Spleen (tissue), 11 donors: ENCODE measurements at regions not wholly inside any gene's neighbourhood (a gene's known extent, or its start where the extent isn't known, plus 50 kb on each side); places are given as distances from the start of the nearest gene placed in this dataset.
"Not testable (repeated sequence)": the region's sequence is repeated elsewhere in the genome, so short reads cannot be mapped to it uniquely, and the experiment has no call there.

Source experiments
- DNase-seq: peaks from one replicate; pipeline ENCODE4 v3.0.0-alpha.2; 2020
- H3K27ac ChIP-seq, 8 donors: fragments of 200-600 bp; sonication (generic) in 7 of 8; 1 replicate in 4 of 8; 2 replicates in 4 of 8; pipeline versions ENCODE4 v1.5.0 to v1.8.0; 2016 to 2021; ENCODE audit warnings: inconsistent platforms in 4 of 8, mild to moderate bottlenecking in 4 of 8, moderate library complexity in 1 of 8
- H3K27me3 ChIP-seq, 7 donors: fragments of 200-600 bp; sonication (generic) in 6 of 7; replicated peaks in 1 of 7; 1 replicate in 4 of 7; 2 replicates in 3 of 7; pipeline versions ENCODE4 v1.5.0 to v1.8.0; 2016 to 2021; ENCODE audit warnings: inconsistent platforms in 3 of 7, mild to moderate bottlenecking in 1 of 7
- H3K36me3 ChIP-seq, 6 donors: fragments of 200-600 bp; sonication (generic) in 5 of 6; 1 replicate in 4 of 6; 2 replicates in 2 of 6; pipeline versions ENCODE4 v1.5.0 to v1.8.0; 2016 to 2021; ENCODE audit warnings: inconsistent platforms in 2 of 6
- H3K4me1 ChIP-seq, 6 donors: fragments of 200-600 bp; sonication (generic) in 5 of 6; 1 replicate in 3 of 6; 2 replicates in 3 of 6; pipeline versions ENCODE4 v1.5.0 to v1.8.0; 2016 to 2021; ENCODE audit warnings: inconsistent platforms in 3 of 6
- H3K4me3 ChIP-seq, 8 donors: fragments of 200-600 bp; sonication (generic) in 7 of 8; 1 replicate in 4 of 8; 2 replicates in 4 of 8; pipeline versions ENCODE4 v1.5.0 to v1.8.0; 2016 to 2021; ENCODE audit warnings: inconsistent platforms in 4 of 8, mild to moderate bottlenecking in 4 of 8, moderate library complexity in 2 of 8
- H3K9me3 ChIP-seq, 8 donors: fragments of 200-600 bp; sonication (generic) in 7 of 8; 1 replicate in 4 of 8; 2 replicates in 4 of 8; pipeline versions ENCODE4 v1.5.0 to v1.8.0; 2016 to 2021; ENCODE audit warnings: inconsistent platforms in 4 of 8
- CTCF ChIP-seq, 11 experiments: fragments of 200-600 bp in 7 of 11; fragments of 450-650 bp in 4 of 11; sonication (generic) in 4 of 11; IDR thresholded peaks in 8 of 11; conservative IDR thresholded peaks in 3 of 11; 1 replicate in 7 of 11; 2 replicates in 4 of 11; pipeline versions ENCODE4 v1.4.0 to v1.8.0; 2016 to 2021; ENCODE audit warnings: antibody characterized with exemption in 11 of 11, inconsistent platforms in 4 of 11, mild to moderate bottlenecking in 1 of 11
- POLR2A ChIP-seq, 3 donors: fragments of 450-650 bp; IDR thresholded peaks; one replicate each; pipeline ENCODE4 v1.5.1; 2017; ENCODE audit warnings: antibody characterized with exemption in 3 of 3, mild to moderate bottlenecking in 1 of 3
- POLR2AphosphoS5 ChIP-seq, 3 donors: sonication (generic); formaldehyde crosslinking; IDR thresholded peaks; one replicate each; pipeline ENCODE4 v1.5.1; 2017; ENCODE audit warnings: antibody characterized with exemption in 3 of 3
- WGBS, 5 donors: extraction: QIAGEN DNeasy Blood & Tissue Kit in 3 of 5; methylation state at CpG; one replicate each; pipeline versions ENCODE4 v1.1.5 to v1.1.7; 2013 to 2018; 5-methylcytosine and 5-hydroxymethylcytosine counted together
- intact Hi-C: fragments of 100-400 bp; cut with DNase I; formaldehyde crosslinking; loops from one replicate; pipeline ENCODE4 v1.15.0; 2023; ENCODE audit warnings: low total_unique reads
- donor health status: healthy with polysubstance abuse.
- donor health status: DM: no; HTN: no; CAD: no; lungs with moderate emphysema.
- donor health status: DM: no; HTN: no; CAD: no.
- donor health status: Bipolar disorder and iron deficiency.
- donor health status: healthy.
- donor health status: DM: no; HTN: no; CAD: no.
- donor health status: DM: yes; HTN: yes; CAD: no.

- TF ChIP-seq POLR2AphosphoS5 (IDR thresholded peaks at IDR 0.05): no peak
- TF ChIP-seq POLR2A (IDR thresholded peaks at IDR 0.05): no peak
- TF ChIP-seq CTCF (IDR thresholded peaks at IDR 0.05 in 8 of 11, conservative IDR thresholded peaks at IDR 0.05 in 3 of 11): no peak
- Histone ChIP-seq H3K4me1 (no peaks in the 10 kb centered on the region), H3K4me3 (no peak overlapping the region), H3K36me3 (no peaks in the 10 kb centered on the region), H3K27me3 (no peaks in the 10 kb centered on the region), H3K9me3 (no peaks in the 10 kb centered on the region), H3K27ac (no peak overlapping the region)
- WGBS, 5 donors: 61 to 74% (median 64%) methylated on average over 3 of the region's 3 CpGs
- intact Hi-C loops: no loop called here
- DNase-seq: no peak
These were observed 1270.5 kb downstream of the ARAP2 start for GRCh38 chr4:34973650-34974312.

GRCh38 chr4:34974313-34974680 lies 1270.0 kb downstream of the ARAP2 start:
- no peaks in the 10 kb centered on the region for H3K4me1 ChIP-seq
- no peak overlapping the region for H3K4me3 ChIP-seq
- no peaks in the 10 kb centered on the region for H3K9me3 ChIP-seq
- DNase-seq: no peak
- TF ChIP-seq CTCF (IDR thresholded peaks at IDR 0.05 in 8 of 11, conservative IDR thresholded peaks at IDR 0.05 in 3 of 11): no peak
- no peak for TF ChIP-seq POLR2AphosphoS5 (IDR thresholded peaks at IDR 0.05)
- TF ChIP-seq POLR2A (IDR thresholded peaks at IDR 0.05): no peak
- no peaks in the 10 kb centered on the region for H3K36me3 ChIP-seq
- no peak overlapping the region for H3K27ac ChIP-seq
- intact Hi-C loops: no loop called here
- no peaks in the 10 kb centered on the region for H3K27me3 ChIP-seq

DNA sequence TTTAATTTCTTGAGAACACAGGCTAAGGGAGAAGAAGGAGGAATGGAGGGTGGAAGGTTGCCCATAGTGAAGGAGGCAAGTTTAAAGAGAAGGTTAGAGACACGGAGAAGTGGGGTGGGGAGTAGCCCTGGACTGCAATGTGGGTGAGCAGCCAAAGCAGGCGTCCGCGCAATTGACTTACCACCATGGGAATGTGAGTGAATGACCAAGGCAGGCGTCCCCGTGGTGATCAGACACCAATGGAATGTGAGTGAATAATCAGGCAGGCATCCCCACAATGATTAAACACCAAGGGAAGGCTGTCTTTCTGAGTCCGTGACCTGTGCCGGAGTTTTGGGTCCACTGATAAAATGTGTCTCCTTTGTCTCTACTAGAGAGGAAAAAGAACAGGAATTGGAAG lies 1223.1 kb downstream of the ARAP2 start:
- DNase-seq, intact Hi-C loops, H3K27ac ChIP-seq, H3K4me1 ChIP-seq, H3K4me3 ChIP-seq, H3K36me3 ChIP-seq, H3K27me3 ChIP-seq: not testable (repeated sequence)
- WGBS, 5 donors: 88 to 94% (median 89%) methylated on average over 8 of the region's 8 CpGs
- H3K9me3 ChIP-seq: peaks cover 0 to 23% (median 0%) of the 10 kb centered on the region in 8 donors

- Histone ChIP-seq H3K36me3 (no peaks in the 10 kb centered on the region), H3K27me3 (no peaks in the 10 kb centered on the region), H3K9me3 (peaks cover 0 to 6% (median 0%) of the 10 kb centered on the region in 8 donors), H3K27ac (no peak overlapping the region), H3K4me1 (no peaks in the 10 kb centered on the region), H3K4me3 (no peak overlapping the region)
- intact Hi-C loops: no loop called here
- TF ChIP-seq CTCF (IDR thresholded peaks at IDR 0.05 in 8 of 11, conservative IDR thresholded peaks at IDR 0.05 in 3 of 11): no peak
- no peak for TF ChIP-seq POLR2A (IDR thresholded peaks at IDR 0.05)
- TF ChIP-seq POLR2AphosphoS5 (IDR thresholded peaks at IDR 0.05): no peak
- no peak for DNase-seq
- 56 to 70% (median 61%) methylated on average over 3 of the region's 3 CpGs for WGBS, 5 donors
These were observed 1219.0 kb downstream of the ARAP2 start for GRCh38 chr4:35025152-35025834.
